ENCODE measurements at regions not wholly inside any gene's neighbourhood (a gene's known extent, or its start where the extent isn't known, plus 50 kb on each side); places are given as distances from the start of the nearest gene placed in this dataset.

DNA sequence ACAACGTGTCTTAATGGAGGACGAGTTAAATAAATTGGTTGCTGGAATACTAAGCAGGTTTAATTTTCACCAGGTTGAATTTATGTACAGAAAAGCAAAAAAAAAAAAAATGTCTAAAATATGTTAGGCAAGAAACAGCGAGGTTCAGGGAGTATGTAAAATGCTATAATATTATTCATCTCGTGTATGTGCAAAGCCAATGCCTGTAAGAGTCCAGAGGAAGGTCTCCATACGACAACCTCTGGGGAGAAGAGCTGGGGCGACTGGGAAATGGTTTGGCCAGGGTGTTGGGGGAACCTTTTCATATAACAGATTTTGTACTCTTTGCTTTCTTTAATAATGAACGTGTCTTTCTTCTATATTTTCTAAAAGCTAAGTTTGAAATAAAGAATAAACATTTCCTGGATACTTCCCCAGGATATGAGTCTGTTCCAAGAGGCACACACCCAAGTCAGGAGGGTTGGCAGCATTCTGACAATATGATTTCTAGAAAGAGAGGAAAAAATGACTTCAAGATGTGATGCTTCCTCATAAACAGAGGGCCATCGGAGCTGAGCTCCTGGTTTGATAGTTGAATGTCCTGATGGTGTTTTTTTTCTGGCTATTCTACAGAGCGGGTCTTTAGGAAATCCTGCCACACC lies 208.6 kb upstream of the MGMT start:
- no peak for ATAC-seq
- Histone ChIP-seq H3K36me3 (ENCODE audit: insufficient read depth in 1 of 2, low read depth in 1 of 2) (no peaks in the 10 kb centered on the region), H3K27me3 (ENCODE audit: insufficient read depth in 3 of 3, low read length in 2 of 3) (no peaks in the 10 kb centered on the region), H3K9me3 (no peaks in the 10 kb centered on the region), H3K4me1 (no peaks in the 10 kb centered on the region), H3K4me3 (no peak overlapping the region), H3K27ac (no peak overlapping the region)
- no peak for DNase-seq
- 50 to 56% (median 53%) methylated on average over 9 of the region's 9 CpGs for WGBS, 3 donors
- intact Hi-C loops (cut with DNase I), result no loop called here
- TF ChIP-seq, protein P1, sequence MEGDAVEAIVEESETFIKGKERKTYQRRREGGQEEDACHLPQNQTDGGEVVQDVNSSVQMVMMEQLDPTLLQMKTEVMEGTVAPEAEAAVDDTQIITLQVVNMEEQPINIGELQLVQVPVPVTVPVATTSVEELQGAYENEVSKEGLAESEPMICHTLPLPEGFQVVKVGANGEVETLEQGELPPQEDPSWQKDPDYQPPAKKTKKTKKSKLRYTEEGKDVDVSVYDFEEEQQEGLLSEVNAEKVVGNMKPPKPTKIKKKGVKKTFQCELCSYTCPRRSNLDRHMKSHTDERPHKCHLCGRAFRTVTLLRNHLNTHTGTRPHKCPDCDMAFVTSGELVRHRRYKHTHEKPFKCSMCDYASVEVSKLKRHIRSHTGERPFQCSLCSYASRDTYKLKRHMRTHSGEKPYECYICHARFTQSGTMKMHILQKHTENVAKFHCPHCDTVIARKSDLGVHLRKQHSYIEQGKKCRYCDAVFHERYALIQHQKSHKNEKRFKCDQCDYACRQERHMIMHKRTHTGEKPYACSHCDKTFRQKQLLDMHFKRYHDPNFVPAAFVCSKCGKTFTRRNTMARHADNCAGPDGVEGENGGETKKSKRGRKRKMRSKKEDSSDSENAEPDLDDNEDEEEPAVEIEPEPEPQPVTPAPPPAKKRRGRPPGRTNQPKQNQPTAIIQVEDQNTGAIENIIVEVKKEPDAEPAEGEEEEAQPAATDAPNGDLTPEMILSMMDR (IDR thresholded peaks at IDR 0.05), result no peak

DNA sequence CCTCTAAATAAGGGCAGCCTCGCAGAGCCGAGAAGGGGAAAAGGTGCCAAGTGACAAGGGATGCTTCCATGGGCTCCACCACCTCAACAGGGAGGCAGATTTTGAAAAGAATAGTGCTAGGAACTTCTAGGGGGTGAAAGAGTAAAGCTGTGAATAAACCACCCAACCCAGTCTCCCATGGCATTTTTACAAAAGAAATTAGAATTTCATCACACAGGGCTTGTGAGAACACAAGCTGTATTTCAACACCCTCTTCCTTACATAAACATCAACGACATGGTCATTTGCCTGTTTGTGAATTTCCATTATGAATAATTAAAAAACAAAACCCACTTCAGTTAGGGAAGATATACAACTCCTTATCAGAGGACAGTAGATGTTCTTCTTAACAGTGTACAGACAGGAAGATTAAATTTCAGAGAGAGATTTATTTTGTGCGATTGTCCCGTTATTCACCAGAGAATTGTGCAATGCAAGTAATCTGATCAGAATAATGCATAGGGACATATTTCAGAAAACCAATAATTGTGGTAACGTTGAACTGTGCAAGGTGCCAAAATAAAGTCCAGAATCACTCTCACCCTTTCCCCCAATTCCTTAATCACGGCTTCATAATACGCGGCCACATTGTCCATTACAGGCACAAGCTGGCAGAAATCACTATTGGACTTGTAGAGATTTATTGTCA lies 207.8 kb upstream of the MGMT start:
- H3K27me3 ChIP-seq (ENCODE audit: insufficient read depth in 3 of 3, low read length in 2 of 3), result no peaks in the 10 kb centered on the region
- TF ChIP-seq, protein P1 (IDR thresholded peaks at IDR 0.05), result no peak
- no peak overlapping the region for H3K4me3 ChIP-seq
- H3K9me3 ChIP-seq, result no peaks in the 10 kb centered on the region
- WGBS, 3 donors, result 65 to 67% (median 67%) methylated on average over 9 of the region's 9 CpGs
- H3K27ac ChIP-seq, result no peak overlapping the region
- DNase-seq (no peak), ATAC-seq (peak in 1 of 4 donors; percentile 51)
- H3K4me1 ChIP-seq, result no peaks in the 10 kb centered on the region
- intact Hi-C loops (cut with DNase I), result no loop called here
- H3K36me3 ChIP-seq (ENCODE audit: insufficient read depth in 1 of 2, low read depth in 1 of 2), result no peaks in the 10 kb centered on the region

DNA sequence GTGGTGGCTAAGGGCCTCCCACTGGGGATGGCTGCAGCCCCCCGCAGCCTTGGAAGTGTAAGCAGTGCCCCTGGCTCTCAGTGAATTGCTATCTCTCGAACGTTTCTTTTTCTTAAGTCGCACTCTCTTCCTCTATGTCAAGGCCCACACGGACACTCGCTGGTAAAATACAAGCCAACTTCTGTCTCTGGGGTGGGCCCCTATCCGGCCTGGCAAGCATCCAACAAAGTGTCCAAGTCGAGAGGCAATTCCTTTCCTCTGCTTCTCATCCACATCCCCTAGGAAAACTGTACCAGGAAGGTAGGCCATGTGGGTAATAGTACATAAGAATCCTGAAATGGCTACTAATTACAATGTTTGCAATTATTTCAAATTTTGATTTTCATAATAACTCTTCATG lies 194.9 kb upstream of the MGMT start:
- Histone ChIP-seq H3K9me3 (no peaks in the 10 kb centered on the region), H3K4me1 (no peaks in the 10 kb centered on the region), H3K4me3 (no peak overlapping the region), H3K36me3 (ENCODE audit: insufficient read depth in 1 of 2, low read depth in 1 of 2) (no peaks in the 10 kb centered on the region), H3K27ac (no peak overlapping the region), H3K27me3 (ENCODE audit: insufficient read depth in 3 of 3, low read length in 2 of 3) (peaks cover 0 to 5% (median 0%) of the 10 kb centered on the region in 3 donors)
- TF ChIP-seq, protein P1 (IDR thresholded peaks at IDR 0.05), result no peak
- 26 to 30% (median 29%) methylated on average over 8 of the region's 8 CpGs for WGBS, 3 donors
- ATAC-seq (no peak), DNase-seq (no peak)
- intact Hi-C loops (cut with DNase I), result no loop called here

DNA sequence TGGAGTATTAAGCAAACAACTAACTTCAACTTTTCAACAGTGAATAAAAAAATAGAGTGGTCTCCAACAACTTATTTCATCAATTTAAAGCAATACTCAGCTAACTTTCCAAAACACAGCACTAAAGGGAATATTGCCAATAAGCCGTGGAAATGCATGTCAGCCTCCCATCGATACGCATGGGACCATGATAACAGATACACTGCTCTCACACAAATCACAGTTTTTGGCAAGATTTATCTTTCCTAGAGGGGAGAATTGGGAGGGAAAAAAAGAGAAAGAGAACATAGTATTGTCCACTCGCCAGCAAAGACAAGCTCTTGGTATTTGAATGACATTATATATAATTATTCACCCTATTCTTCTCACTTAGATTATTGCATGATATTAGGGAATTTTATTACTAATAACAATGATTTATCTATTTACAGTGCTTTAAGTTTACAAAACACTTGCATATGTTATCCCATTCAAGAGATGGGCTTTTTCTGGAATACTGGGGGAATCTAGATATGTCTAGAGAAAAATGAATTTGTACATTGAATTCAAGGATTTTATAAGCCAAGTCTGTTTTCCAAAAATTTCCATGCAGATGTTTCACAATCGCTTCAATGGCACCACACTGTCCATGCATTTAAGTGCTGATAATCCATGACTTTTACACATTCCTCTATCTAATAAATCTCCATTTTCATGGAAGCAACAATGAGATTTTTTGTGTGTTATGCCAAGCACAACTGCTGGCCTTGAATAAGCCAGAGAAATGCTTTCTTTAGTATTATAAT lies 194.0 kb upstream of the MGMT start:
- Histone ChIP-seq H3K36me3 (ENCODE audit: insufficient read depth in 1 of 2, low read depth in 1 of 2) (no peaks in the 10 kb centered on the region), H3K9me3 (no peaks in the 10 kb centered on the region), H3K4me1 (no peaks in the 10 kb centered on the region), H3K27ac (no peak overlapping the region), H3K27me3 (ENCODE audit: insufficient read depth in 3 of 3, low read length in 2 of 3) (peaks cover 0 to 8% (median 0%) of the 10 kb centered on the region in 3 donors), H3K4me3 (no peak overlapping the region)
- ATAC-seq, result no peak
- no peak for DNase-seq
- intact Hi-C loops (cut with DNase I), result no loop called here
- TF ChIP-seq, protein P1 (IDR thresholded peaks at IDR 0.05), result no peak
- 51 to 65% (median 56%) methylated on average over 5 of the region's 5 CpGs for WGBS, 3 donors
